HG02623 (cell line): ENCODE measurements at regions not wholly inside any gene's neighbourhood (a gene's known extent, or its start where the extent isn't known, plus 50 kb on each side); places are given as distances from the start of the nearest gene placed in this dataset.
"Not testable (repeated sequence)": the region's sequence is repeated elsewhere in the genome, so short reads cannot be mapped to it uniquely, and the experiment has no call there.

Source experiments
- ATAC-seq: cut with Tn5 transposase; IDR thresholded peaks from one replicate; pipeline ENCODE4 v1.9.1; 2021; ENCODE audit warnings: moderate library complexity; ENCODE audit not compliant: unreplicated experiment

- no peak for ATAC-seq
These were observed 68.4 kb upstream of the SSBP3 start for GRCh38 chr1:54474310-54475251.

GRCh38 chr1:54471588-54471987 lies 65.4 kb upstream of the SSBP3 start:
- no peak for ATAC-seq

GRCh38 chr1:54469444-54469843 lies 63.2 kb upstream of the SSBP3 start:
- ATAC-seq = not testable (repeated sequence)

- not testable (repeated sequence) for ATAC-seq
These were observed 62.3 kb upstream of the SSBP3 start for GRCh38 chr1:54468288-54469084.

GRCh38 chr1:54465351-54465811 lies 59.2 kb upstream of the SSBP3 start:
- no peak for ATAC-seq

- no peak for ATAC-seq
These were observed 58.4 kb upstream of the SSBP3 start for GRCh38 chr1:54464477-54465146.

GRCh38 chr1:54464031-54464476 lies 57.9 kb upstream of the SSBP3 start:
- ATAC-seq = no peak

- ATAC-seq = no peak
These were observed 57.3 kb upstream of the SSBP3 start for GRCh38 chr1:54463259-54464030.

- no peak for ATAC-seq
These were observed 56.5 kb upstream of the SSBP3 start for GRCh38 chr1:54462597-54463258.

- ATAC-seq = no peak
These were observed 55.8 kb upstream of the SSBP3 start for GRCh38 chr1:54461731-54462596.

- ATAC-seq = no peak
These were observed 54.7 kb upstream of the SSBP3 start for GRCh38 chr1:54460861-54461387.

- no peak for ATAC-seq
These were observed 54.2 kb upstream of the SSBP3 start for GRCh38 chr1:54460351-54460750.

- ATAC-seq = no peak
These were observed 53.6 kb upstream of the SSBP3 start for GRCh38 chr1:54459726-54460191.

- no peak for ATAC-seq
These were observed 52.9 kb upstream of the SSBP3 start for GRCh38 chr1:54459140-54459539.

GRCh38 chr1:54456921-54457529 lies 50.8 kb upstream of the SSBP3 start:
- no peak for ATAC-seq

- no peak for ATAC-seq
These were observed 50.2 kb upstream of the SSBP3 start for GRCh38 chr1:54456361-54456760.
